Adrenal gland (tissue), 5 donors: ENCODE measurements at regions not wholly inside any gene's neighbourhood (a gene's known extent, or its start where the extent isn't known, plus 50 kb on each side); places are given as distances from the start of the nearest gene placed in this dataset.

Experiments used
- POLR2A ChIP-seq, 2 donors: fragments of 450-650 bp; IDR thresholded peaks; one replicate each; pipeline ENCODE4 v1.6.1; 2017; ENCODE audit warnings: antibody characterized with exemption in 2 of 2, mild to moderate bottlenecking in 2 of 2, moderate library complexity in 1 of 2
- TF ChIP-seq, protein P1 (sequence below), 6 experiments: fragments of 450-650 bp in 4 of 6; fragments of 200-600 bp in 2 of 6; sonication (generic) in 1 of 6; IDR thresholded peaks; 1 replicate in 5 of 6; 2 replicates in 1 of 6; pipeline versions ENCODE4 v1.5.1 to v1.8.0; 2016 to 2021; ENCODE audit warnings: antibody characterized with exemption in 6 of 6, mild to moderate bottlenecking in 2 of 6, moderate library complexity in 1 of 6
- donor health status: DM: no; HTN: no; CAD: no.

DNA sequence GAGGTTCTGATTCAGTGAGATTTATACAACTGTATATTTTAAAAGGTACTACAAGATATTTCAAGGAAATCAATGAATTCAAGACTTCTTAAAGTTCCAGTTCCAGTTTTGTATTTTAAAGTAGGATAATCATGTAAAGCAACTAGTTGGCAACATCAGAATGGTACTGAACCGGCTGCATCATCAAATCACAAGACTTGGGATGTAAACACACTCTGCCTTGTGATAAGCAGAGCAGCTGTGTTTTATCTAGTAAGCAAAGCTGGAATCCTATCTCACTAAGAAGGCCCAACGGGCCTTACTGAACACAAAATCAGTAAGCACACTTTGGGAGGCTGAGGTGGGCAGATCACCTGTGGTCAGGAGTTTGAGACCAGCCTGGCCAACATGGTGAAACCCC, 327.2 kb upstream of the NREP start:
- TF ChIP-seq POLR2A (IDR thresholded peaks at IDR 0.05), result no peak
- TF ChIP-seq, protein P1, sequence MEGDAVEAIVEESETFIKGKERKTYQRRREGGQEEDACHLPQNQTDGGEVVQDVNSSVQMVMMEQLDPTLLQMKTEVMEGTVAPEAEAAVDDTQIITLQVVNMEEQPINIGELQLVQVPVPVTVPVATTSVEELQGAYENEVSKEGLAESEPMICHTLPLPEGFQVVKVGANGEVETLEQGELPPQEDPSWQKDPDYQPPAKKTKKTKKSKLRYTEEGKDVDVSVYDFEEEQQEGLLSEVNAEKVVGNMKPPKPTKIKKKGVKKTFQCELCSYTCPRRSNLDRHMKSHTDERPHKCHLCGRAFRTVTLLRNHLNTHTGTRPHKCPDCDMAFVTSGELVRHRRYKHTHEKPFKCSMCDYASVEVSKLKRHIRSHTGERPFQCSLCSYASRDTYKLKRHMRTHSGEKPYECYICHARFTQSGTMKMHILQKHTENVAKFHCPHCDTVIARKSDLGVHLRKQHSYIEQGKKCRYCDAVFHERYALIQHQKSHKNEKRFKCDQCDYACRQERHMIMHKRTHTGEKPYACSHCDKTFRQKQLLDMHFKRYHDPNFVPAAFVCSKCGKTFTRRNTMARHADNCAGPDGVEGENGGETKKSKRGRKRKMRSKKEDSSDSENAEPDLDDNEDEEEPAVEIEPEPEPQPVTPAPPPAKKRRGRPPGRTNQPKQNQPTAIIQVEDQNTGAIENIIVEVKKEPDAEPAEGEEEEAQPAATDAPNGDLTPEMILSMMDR (IDR thresholded peaks at IDR 0.05), result no peak
